NCI-H524 treated with DMSO at 0.1 percent for 48 hours (cell line): ENCODE measurements at regions not wholly inside any gene's neighbourhood (a gene's known extent, or its start where the extent isn't known, plus 50 kb on each side); places are given as distances from the start of the nearest gene placed in this dataset.

Experiments used
- DNase-seq: peaks from one replicate; lab custom pipeline; 2025; lab: John Stamatoyannopoulos, UW

GRCh38 chr2:180461761-180462160 lies 454.7 kb upstream of the CWC22 start:
- no peak for DNase-seq

GRCh38 chr2:180456801-180457200 lies 449.7 kb upstream of the CWC22 start:
- no peak for DNase-seq

- no peak for DNase-seq
Observed at GRCh38 chr2:180450841-180451240, 443.7 kb upstream of the CWC22 start.

- DNase-seq, result peak; percentile 59
Observed at GRCh38 chr2:180449171-180449915, 442.2 kb upstream of the CWC22 start.

GRCh38 chr2:180446492-180446891 lies 439.4 kb upstream of the CWC22 start:
- DNase-seq, result no peak

GRCh38 chr2:180443888-180444287 lies 436.8 kb upstream of the CWC22 start:
- DNase-seq, result no peak

GRCh38 chr2:180442860-180443644 lies 436.0 kb upstream of the CWC22 start:
- DNase-seq, result no peak

- no peak for DNase-seq
Observed at GRCh38 chr2:180419212-180419611, 412.1 kb upstream of the CWC22 start.

GRCh38 chr2:180416627-180417026 lies 409.5 kb upstream of the CWC22 start:
- DNase-seq, result peak; percentile 9

GRCh38 chr2:180413336-180413735 lies 406.2 kb upstream of the CWC22 start:
- DNase-seq, result no peak

GRCh38 chr2:180412219-180412618 lies 405.1 kb upstream of the CWC22 start:
- DNase-seq, result no peak

GRCh38 chr2:180411661-180412060 lies 404.6 kb upstream of the CWC22 start:
- DNase-seq, result no peak

GRCh38 chr2:180406687-180407086 lies 399.6 kb upstream of the CWC22 start:
- DNase-seq, result no peak

- DNase-seq, result no peak
Observed at GRCh38 chr2:180405520-180405919, 398.4 kb upstream of the CWC22 start.

- no peak for DNase-seq
Observed at GRCh38 chr2:180394305-180394704, 387.2 kb upstream of the CWC22 start.

- no peak for DNase-seq
Observed at GRCh38 chr2:180385601-180386201, 378.6 kb upstream of the CWC22 start.

- DNase-seq, result no peak
Observed at GRCh38 chr2:180376066-180376465, 369.0 kb upstream of the CWC22 start.

- DNase-seq, result no peak
Observed at GRCh38 chr2:180374502-180375281, 367.6 kb upstream of the CWC22 start.

- DNase-seq, result no peak
Observed at GRCh38 chr2:180370511-180371205, 363.6 kb upstream of the CWC22 start.

- DNase-seq, result no peak
Observed at GRCh38 chr2:180368881-180369280, 361.8 kb upstream of the CWC22 start.

GRCh38 chr2:180367815-180368214 lies 360.7 kb upstream of the CWC22 start:
- no peak for DNase-seq

GRCh38 chr2:180366481-180366880 lies 359.4 kb upstream of the CWC22 start:
- no peak for DNase-seq
